Natural killer cell (primary cell): ENCODE measurements at regions not wholly inside any gene's neighbourhood (a gene's known extent, or its start where the extent isn't known, plus 50 kb on each side); places are given as distances from the start of the nearest gene placed in this dataset.

ENCODE experiments used
- ATAC-seq, 3 donors: fragments of 150-1000 bp in 2 of 3; fragments of 200-7000 bp in 1 of 3; cut with Tn5 transposase; 1 replicate in 1 of 3; 2 replicates in 2 of 3; pipeline ENCODE4 v1.10.0; 2021; ENCODE audit warnings: mild to moderate bottlenecking in 2 of 3, moderate library complexity in 2 of 3
- DNase-seq, 2 donors: peaks; one replicate each; pipeline versions ENCODE4 v3.0.0 to v3.0.0-alpha.2; 2013 to 2021; ENCODE audit warnings: mixed read lengths in 1 of 2
- H3K27ac ChIP-seq: one replicate; pipeline ENCODE4 v1.5.1; 2013; ENCODE audit warnings: mild to moderate bottlenecking, low read length
- H3K27me3 ChIP-seq: one replicate; pipeline ENCODE4 v1.6.1; 2013; ENCODE audit warnings: low read length; ENCODE audit not compliant: control insufficient read depth, insufficient read depth
- H3K36me3 ChIP-seq: one replicate; pipeline ENCODE4 v1.6.1; 2013; ENCODE audit warnings: low read length; ENCODE audit not compliant: control insufficient read depth, insufficient read depth
- H3K4me1 ChIP-seq: one replicate; pipeline ENCODE4 v1.6.1; 2013; ENCODE audit warnings: low read length; ENCODE audit not compliant: control insufficient read depth, insufficient read depth
- H3K4me3 ChIP-seq: one replicate; pipeline ENCODE4 v1.5.1; 2013; ENCODE audit warnings: low read length
- H3K9me3 ChIP-seq: one replicate; pipeline ENCODE4 v1.6.1; 2013; ENCODE audit warnings: low read length; ENCODE audit not compliant: control insufficient read depth, insufficient read depth
- H3K27ac Mint-ChIP-seq, 2 donors: one replicate each; pipeline ENCODE4 v1.8.0; 2022; ENCODE audit warnings: mild to moderate bottlenecking in 2 of 2, mixed read lengths in 2 of 2, moderate library complexity in 1 of 2
- H3K27me3 Mint-ChIP-seq, 2 donors: one replicate each; pipeline ENCODE4 v1.8.0; 2022; ENCODE audit warnings: low read depth in 2 of 2, mixed read lengths in 2 of 2
- H3K36me3 Mint-ChIP-seq: one replicate; pipeline ENCODE4 v1.8.0; 2022; ENCODE audit warnings: mixed read lengths
- H3K4me1 Mint-ChIP-seq, 2 donors: one replicate each; pipeline ENCODE4 v1.8.0; 2022; ENCODE audit warnings: mixed read lengths in 2 of 2
- H3K4me3 Mint-ChIP-seq: one replicate; pipeline ENCODE4 v1.8.0; 2022; ENCODE audit warnings: mild to moderate bottlenecking, moderate library complexity, mixed read lengths
- H3K9me3 Mint-ChIP-seq, 2 donors: one replicate each; pipeline ENCODE4 v1.8.0; 2022; ENCODE audit warnings: mixed read lengths in 2 of 2
- CTCF ChIP-seq: fragments of 200-600 bp; IDR thresholded peaks from one replicate; pipeline ENCODE4 v1.8.0; 2022; ENCODE audit warnings: antibody characterized with exemption
- WGBS: methylation state at CpG from one replicate; pipeline ENCODE4 v1.1.7; 2013; ENCODE audit warnings: missing lambda C conversion rate; ENCODE audit not compliant: insufficient coverage; 5-methylcytosine and 5-hydroxymethylcytosine counted together
- intact Hi-C: fragments of 100-400 bp; cut with micrococcal nuclease; formaldehyde crosslinking; loops from one replicate; pipeline ENCODE4 v1.14.2; 2022

- H3K4me1 ChIP-seq: no peaks in the 10 kb centered on the region
- no peak overlapping the region for H3K4me3 Mint-ChIP-seq
- no peaks in the 10 kb centered on the region for H3K9me3 ChIP-seq
- TF ChIP-seq CTCF: no peak
- no peak overlapping the region for H3K27ac Mint-ChIP-seq
- H3K36me3 Mint-ChIP-seq: no peaks in the 10 kb centered on the region
- ATAC-seq (no peak), DNase-seq (no peak)
- H3K27ac ChIP-seq: no peak overlapping the region
- intact Hi-C loops: no loop called here
- H3K36me3 ChIP-seq: no peaks in the 10 kb centered on the region
- H3K27me3 ChIP-seq: no peaks in the 10 kb centered on the region
- no peaks in the 10 kb centered on the region for H3K9me3 Mint-ChIP-seq
- H3K27me3 Mint-ChIP-seq: peaks cover 15 to 31% of the 10 kb centered on the region in 2 donors
- WGBS: 61% methylated on average over 27 of the region's 27 CpGs
- no peak overlapping the region for H3K4me3 ChIP-seq
- no peaks in the 10 kb centered on the region for H3K4me1 Mint-ChIP-seq
Observed at GRCh38 chr1:29767088-29767685, 530.9 kb downstream of the PTPRU start.

GRCh38 chr1:29762635-29763034 is 526.3 kb downstream of the PTPRU start:
- peaks cover 17 to 25% of the 10 kb centered on the region in 2 donors for H3K27me3 Mint-ChIP-seq
- Histone ChIP-seq H3K4me1 (no peaks in the 10 kb centered on the region), H3K27ac (no peak overlapping the region), H3K27me3 (no peaks in the 10 kb centered on the region), H3K4me3 (no peak overlapping the region), H3K9me3 (no peaks in the 10 kb centered on the region), H3K36me3 (no peaks in the 10 kb centered on the region)
- WGBS: 83% methylated on average over 3 of the region's 3 CpGs
- TF ChIP-seq CTCF: no peak
- no peaks in the 10 kb centered on the region for H3K9me3 Mint-ChIP-seq
- no peak overlapping the region for H3K27ac Mint-ChIP-seq
- no peak overlapping the region for H3K4me3 Mint-ChIP-seq
- no peaks in the 10 kb centered on the region for H3K36me3 Mint-ChIP-seq
- H3K4me1 Mint-ChIP-seq: no peaks in the 10 kb centered on the region
- intact Hi-C loops: no loop called here
- no peak for DNase-seq
- ATAC-seq: no peak

- H3K27me3 ChIP-seq: no peaks in the 10 kb centered on the region
- Mint-ChIP-seq H3K27me3 (peaks cover 15 to 25% of the 10 kb centered on the region in 2 donors), H3K4me1 (no peaks in the 10 kb centered on the region), H3K27ac (no peak overlapping the region), H3K4me3 (no peak overlapping the region), H3K9me3 (no peaks in the 10 kb centered on the region), H3K36me3 (no peaks in the 10 kb centered on the region)
- H3K36me3 ChIP-seq: no peaks in the 10 kb centered on the region
- H3K9me3 ChIP-seq: no peaks in the 10 kb centered on the region
- no peak for TF ChIP-seq CTCF
- H3K4me1 ChIP-seq: no peaks in the 10 kb centered on the region
- DNase-seq: no peak
- no peak for ATAC-seq
- intact Hi-C loops: no loop called here
- no peak overlapping the region for H3K27ac ChIP-seq
- H3K4me3 ChIP-seq: no peak overlapping the region
- 60% methylated on average over 3 of the region's 4 CpGs for WGBS
Observed at GRCh38 chr1:29761159-29761928, 525.0 kb downstream of the PTPRU start.
